ENCODE measurements at regions not wholly inside any gene's neighbourhood (a gene's known extent, or its start where the extent isn't known, plus 50 kb on each side); places are given as distances from the start of the nearest gene placed in this dataset.

GRCh38 chr3:150035910-150036612 is 65.4 kb upstream of the PFN2 start:
- no peak for TF ChIP-seq CTCF (IDR thresholded peaks at IDR 0.05)
- TF ChIP-seq POLR2AphosphoS5 (IDR thresholded peaks at IDR 0.05) = no peak
- TF ChIP-seq POLR2A (IDR thresholded peaks at IDR 0.05) = no peak
- no peak for TF ChIP-seq EP300 (IDR thresholded peaks at IDR 0.05)
